Stimulated activated effector memory CD8-positive, alpha-beta T cell treated with anti-CD3 and anti-CD28 coated beads, Interleukin-12 subunit alpha, Interleukin-12 subunit beta, amount 100 ng/mL, for 72 hours (primary cell): ENCODE measurements at regions not wholly inside any gene's neighbourhood (a gene's known extent, or its start where the extent isn't known, plus 50 kb on each side); places are given as distances from the start of the nearest gene placed in this dataset.
"Not testable (repeated sequence)": the region's sequence is repeated elsewhere in the genome, so short reads cannot be mapped to it uniquely, and the experiment has no call there.

Experiments used
- ATAC-seq: fragments of 150-1000 bp; cut with Tn5 transposase; 2 replicates; pipeline ENCODE4 v1.10.0; 2021
- DNase-seq, 2 donors: peaks; one replicate each; pipeline ENCODE4 v3.0.0; 2021 to 2022; ENCODE audit warnings: low spot score in 2 of 2
- H3K27ac Mint-ChIP-seq: one replicate; pipeline ENCODE4 v1.8.0; 2022; ENCODE audit warnings: mild to moderate bottlenecking, mixed read lengths
- H3K36me3 Mint-ChIP-seq: one replicate; pipeline ENCODE4 v1.8.0; 2022; ENCODE audit warnings: mild to moderate bottlenecking, mixed read lengths
- H3K4me1 Mint-ChIP-seq: one replicate; pipeline ENCODE4 v1.8.0; 2022; ENCODE audit warnings: mixed read lengths
- H3K4me3 Mint-ChIP-seq: one replicate; pipeline ENCODE4 v1.8.0; 2022; ENCODE audit warnings: mild to moderate bottlenecking, mixed read lengths
- H3K9me3 Mint-ChIP-seq: one replicate; pipeline ENCODE4 v1.8.0; 2022; ENCODE audit warnings: mixed read lengths

DNA sequence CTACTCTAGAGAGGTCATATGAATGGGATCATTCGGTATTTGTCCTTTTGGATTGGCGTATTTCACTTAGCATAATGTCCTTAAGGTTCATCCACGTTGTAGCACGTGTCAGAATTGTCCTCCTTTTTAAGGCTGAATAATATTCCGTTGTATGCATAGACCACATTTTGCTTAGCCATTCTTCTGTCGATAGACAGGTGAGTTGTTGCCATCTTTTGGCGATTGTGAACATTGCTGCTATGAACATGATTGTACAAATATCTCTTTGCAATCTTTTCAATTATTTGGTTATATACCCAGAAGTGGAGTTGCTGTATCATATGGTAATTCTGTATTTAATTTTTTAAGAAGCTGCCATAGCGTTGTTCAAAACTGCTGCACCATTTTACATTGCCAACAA, 52.4 kb upstream of the GOLGA8J start:
- Mint-ChIP-seq H3K9me3 (no peaks in the 10 kb centered on the region), H3K27ac (no peak overlapping the region), H3K4me1 (no peaks in the 10 kb centered on the region), H3K36me3 (no peaks in the 10 kb centered on the region), H3K4me3 (no peak overlapping the region)
- no peak for ATAC-seq
- no peak for DNase-seq

DNA sequence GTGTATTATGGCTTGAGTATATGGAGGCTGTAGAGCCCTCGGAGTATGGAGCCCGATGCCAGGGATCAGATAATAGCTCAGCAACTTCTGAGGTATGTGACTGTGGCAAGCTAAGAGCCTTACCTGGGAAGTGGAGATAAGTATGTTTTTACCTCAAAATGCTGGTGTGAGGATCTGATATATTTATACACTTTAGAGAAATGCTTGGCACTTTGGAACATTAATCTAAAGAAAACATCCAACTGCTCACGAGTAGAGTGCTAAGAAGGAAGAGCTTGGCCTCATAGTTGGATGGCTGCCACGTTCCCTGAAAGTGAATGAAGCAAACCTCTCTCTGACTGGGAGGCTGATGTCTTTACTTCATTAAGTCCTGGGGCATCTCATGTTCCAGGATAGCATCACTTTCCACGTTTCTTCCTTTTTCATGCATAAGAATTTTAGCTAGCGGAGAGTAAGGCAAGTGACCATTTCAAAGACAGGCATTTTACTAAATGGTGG, 58.9 kb upstream of the GOLGA8J start:
- H3K9me3 Mint-ChIP-seq = no peaks in the 10 kb centered on the region
- no peaks in the 10 kb centered on the region for H3K36me3 Mint-ChIP-seq
- no peak for DNase-seq
- H3K4me3 Mint-ChIP-seq = no peak overlapping the region
- H3K27ac Mint-ChIP-seq = no peak overlapping the region
- ATAC-seq = no peak
- no peaks in the 10 kb centered on the region for H3K4me1 Mint-ChIP-seq

DNA sequence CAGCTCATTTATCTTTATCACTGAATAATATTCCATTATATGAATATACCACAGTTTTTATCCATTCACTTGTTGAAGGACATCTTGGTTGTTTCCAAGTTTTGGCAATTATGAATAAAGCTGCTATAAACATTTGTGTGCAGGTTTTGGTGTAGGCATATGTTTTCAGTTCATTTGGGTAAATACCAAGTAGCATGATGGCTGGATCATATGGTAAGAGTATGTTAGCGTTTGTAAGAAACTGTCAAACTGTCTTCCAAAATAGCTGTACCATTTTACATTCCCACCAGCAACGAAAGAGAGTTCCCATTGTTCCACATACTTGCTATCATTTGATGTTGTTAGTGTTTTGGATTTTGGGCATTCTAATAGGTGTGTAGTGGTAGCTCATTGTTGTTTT, 72.0 kb upstream of the GOLGA8J start:
- Mint-ChIP-seq H3K4me1 (no peaks in the 10 kb centered on the region), H3K36me3 (no peaks in the 10 kb centered on the region), H3K27ac (no peak overlapping the region), H3K9me3 (no peaks in the 10 kb centered on the region), H3K4me3 (no peak overlapping the region)
- ATAC-seq = no peak
- no peak for DNase-seq

DNA sequence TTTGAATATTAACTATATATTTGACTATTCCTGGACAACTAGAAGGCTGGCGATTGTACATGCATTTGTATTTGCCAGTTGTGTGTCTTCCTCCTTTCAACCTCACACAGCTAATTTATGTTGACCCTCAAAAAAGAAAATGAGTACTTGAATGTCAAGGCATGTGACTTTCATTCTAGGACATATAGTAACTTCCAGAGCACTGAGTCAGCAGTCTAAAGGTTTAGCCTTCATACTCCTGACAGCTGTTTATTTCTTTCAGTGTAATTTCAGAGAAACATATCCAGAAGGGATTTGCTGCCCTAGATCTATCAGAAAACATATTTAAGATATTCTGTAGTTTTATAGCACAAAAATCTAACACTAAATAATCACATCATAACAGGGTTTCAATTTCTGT, 74.6 kb upstream of the GOLGA8J start:
- ATAC-seq (no peak), DNase-seq (no peak)
- Mint-ChIP-seq H3K4me3 (no peak overlapping the region), H3K9me3 (no peaks in the 10 kb centered on the region), H3K4me1 (no peaks in the 10 kb centered on the region), H3K27ac (no peak overlapping the region), H3K36me3 (no peaks in the 10 kb centered on the region)

DNA sequence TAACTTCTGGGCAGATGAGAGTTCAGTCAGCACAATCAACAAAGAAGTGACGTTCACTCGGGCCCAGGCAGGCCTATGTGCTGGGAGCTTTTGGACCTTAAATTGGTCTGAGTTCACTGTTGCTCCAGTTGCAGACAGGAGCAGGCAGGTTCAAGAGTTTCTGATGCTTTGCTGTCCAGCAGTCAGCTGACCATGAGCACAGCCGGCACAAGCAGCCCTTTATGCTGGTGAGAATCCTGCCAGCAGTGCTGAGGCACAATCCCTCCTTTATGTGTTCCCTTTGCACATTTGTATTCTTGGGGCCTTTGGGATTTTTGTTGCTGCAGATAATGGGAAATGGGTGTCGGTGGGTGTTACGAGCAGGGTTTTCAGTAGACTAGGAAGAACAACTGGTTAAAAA, 81.2 kb upstream of the GOLGA8J start:
- H3K27ac Mint-ChIP-seq = no peak overlapping the region
- H3K4me3 Mint-ChIP-seq = no peak overlapping the region
- no peaks in the 10 kb centered on the region for H3K4me1 Mint-ChIP-seq
- peaks cover 4% of the 10 kb centered on the region for H3K9me3 Mint-ChIP-seq
- DNase-seq (no peak), ATAC-seq (no peak)
- H3K36me3 Mint-ChIP-seq = no peaks in the 10 kb centered on the region

DNA sequence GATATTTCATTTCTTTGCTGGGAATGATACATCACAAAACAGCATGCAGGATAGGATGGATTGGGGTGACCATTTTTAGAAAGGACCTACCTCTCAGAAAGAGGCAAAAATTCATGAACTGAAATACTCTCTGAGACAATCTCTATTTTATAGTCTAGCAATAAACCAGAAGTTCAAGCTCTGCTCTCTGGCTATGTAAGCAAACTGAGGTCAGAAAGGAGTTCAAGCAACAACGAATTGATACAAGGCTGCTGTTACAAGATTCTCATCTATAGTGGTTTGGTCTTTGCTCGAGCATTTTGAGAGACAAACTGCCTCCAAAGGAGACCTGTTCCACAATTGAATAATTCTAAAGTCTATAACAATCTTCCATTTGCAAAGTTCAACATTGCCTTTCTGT, 84.7 kb upstream of the GOLGA8J start:
- Mint-ChIP-seq H3K27ac (no peak overlapping the region), H3K4me3 (no peak overlapping the region), H3K4me1 (no peaks in the 10 kb centered on the region), H3K9me3 (peaks cover 4% of the 10 kb centered on the region), H3K36me3 (no peaks in the 10 kb centered on the region)
- no peak for DNase-seq
- no peak for ATAC-seq

DNA sequence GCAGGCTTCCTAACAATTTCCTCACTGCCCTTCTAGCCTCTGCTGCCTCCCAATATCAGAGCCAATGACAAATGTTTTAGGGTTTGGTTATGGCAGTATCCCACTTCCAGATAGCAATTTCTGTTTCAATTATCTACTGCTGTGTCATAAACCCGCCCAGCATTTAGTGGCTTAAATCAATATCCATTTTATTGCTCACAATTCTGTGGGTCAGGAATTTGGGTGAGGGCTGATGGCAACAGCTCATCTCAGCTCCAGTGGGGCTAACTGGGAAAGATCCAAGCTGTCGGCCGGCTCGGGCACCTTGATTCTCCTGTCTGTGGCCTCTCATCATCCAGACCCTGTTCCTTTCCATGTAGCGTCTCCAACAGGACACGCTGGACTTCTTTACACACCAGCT, 85.3 kb upstream of the GOLGA8J start:
- no peaks in the 10 kb centered on the region for H3K36me3 Mint-ChIP-seq
- no peak for ATAC-seq
- peaks cover 4% of the 10 kb centered on the region for H3K9me3 Mint-ChIP-seq
- no peak overlapping the region for H3K27ac Mint-ChIP-seq
- H3K4me1 Mint-ChIP-seq = no peaks in the 10 kb centered on the region
- H3K4me3 Mint-ChIP-seq = no peak overlapping the region
- DNase-seq = no peak

DNA sequence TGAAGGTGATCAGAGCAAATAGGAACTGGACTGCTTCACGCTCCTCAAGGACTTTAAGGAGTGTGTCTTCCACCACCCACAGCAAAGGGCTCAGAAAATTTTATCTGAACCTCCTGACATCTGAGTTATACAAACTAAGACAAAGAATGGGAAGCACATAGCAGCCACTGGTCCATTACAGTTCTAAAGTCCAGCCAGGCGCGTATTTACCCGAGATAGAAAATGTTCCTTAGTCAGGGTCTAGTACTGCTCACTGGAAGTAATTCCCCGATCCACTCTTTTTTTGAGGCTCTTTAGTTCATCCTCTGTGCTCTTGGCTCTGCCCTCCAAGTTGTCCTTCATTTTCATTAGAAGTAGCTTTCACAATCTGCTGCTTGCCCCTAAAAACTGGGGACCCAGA, 88.5 kb upstream of the GOLGA8J start:
- Mint-ChIP-seq H3K9me3 (no peaks in the 10 kb centered on the region), H3K4me1 (no peaks in the 10 kb centered on the region), H3K4me3 (no peak overlapping the region), H3K27ac (no peak overlapping the region), H3K36me3 (no peaks in the 10 kb centered on the region)
- ATAC-seq (no peak), DNase-seq (no peak)

DNA sequence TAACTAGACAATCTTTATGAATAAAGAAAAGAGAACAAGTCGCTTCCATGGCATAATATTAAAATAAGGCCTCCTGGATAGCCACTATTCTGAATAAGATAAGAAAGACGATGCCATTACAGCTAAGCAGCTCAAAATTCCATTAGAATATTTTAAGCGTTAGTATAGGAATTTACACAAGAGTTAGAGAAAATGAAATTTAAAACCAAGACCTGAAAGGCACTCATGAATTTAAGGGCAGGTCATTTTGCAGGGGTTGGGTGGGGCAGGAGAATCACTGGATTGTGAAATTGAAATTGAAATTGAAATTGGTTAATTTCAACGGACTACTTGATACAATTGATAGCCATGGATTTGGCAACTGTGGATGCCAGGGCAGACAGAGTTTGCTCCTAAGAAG, 91.8 kb upstream of the GOLGA8J start:
- no peaks in the 10 kb centered on the region for H3K4me1 Mint-ChIP-seq
- H3K36me3 Mint-ChIP-seq = no peaks in the 10 kb centered on the region
- DNase-seq (no peak), ATAC-seq (no peak)
- H3K27ac Mint-ChIP-seq = no peak overlapping the region
- H3K4me3 Mint-ChIP-seq = no peak overlapping the region
- no peaks in the 10 kb centered on the region for H3K9me3 Mint-ChIP-seq

DNA sequence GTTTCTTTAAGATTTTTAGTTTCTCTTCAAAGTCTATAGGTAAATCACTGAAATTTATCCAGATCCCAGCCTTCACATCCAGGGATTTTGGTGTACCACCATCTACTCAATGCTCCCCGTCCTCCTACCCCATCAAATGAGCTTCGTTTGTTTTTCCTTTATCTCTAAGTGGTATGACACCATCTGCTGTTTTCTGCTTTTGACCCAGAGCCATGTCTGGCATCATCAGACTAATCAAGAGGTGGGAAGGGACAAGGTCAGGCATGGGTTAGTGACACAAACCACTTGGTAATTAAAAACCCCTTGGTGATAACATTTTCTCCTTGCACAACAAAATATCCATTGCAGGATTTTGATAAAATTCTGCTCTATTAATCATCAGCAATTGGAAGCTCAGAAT, 92.7 kb upstream of the GOLGA8J start:
- ATAC-seq = no peak

DNA sequence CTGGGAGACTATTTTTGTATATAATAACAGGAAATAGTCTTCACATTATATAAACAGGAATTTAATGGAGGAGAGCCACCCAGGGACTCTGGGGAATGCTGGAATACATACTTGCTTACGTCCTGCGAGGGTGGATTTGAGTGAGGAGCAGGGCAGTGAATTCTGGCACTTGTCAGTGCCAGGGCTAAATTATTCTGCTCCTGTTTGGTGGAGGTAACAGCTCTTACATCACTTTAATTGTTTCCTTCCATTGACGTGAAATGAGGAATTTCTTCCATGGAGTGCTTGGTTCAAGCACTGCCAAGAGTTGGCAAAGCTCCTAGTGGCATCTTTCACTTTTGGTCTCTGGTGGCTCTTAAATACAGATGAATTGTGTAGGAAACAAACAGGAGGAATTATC, 94.1 kb upstream of the GOLGA8J start:
- no peaks in the 10 kb centered on the region for H3K36me3 Mint-ChIP-seq
- ATAC-seq (no peak), DNase-seq (no peak)
- H3K4me3 Mint-ChIP-seq = no peak overlapping the region
- no peaks in the 10 kb centered on the region for H3K4me1 Mint-ChIP-seq
- no peaks in the 10 kb centered on the region for H3K9me3 Mint-ChIP-seq
- H3K27ac Mint-ChIP-seq = no peak overlapping the region

More for the DNA sequence above, 92.7 kb upstream of the GOLGA8J start:
- no peak for DNase-seq
- Mint-ChIP-seq H3K27ac (no peak overlapping the region), H3K4me1 (no peaks in the 10 kb centered on the region), H3K36me3 (no peaks in the 10 kb centered on the region), H3K4me3 (no peak overlapping the region), H3K9me3 (no peaks in the 10 kb centered on the region)

DNA sequence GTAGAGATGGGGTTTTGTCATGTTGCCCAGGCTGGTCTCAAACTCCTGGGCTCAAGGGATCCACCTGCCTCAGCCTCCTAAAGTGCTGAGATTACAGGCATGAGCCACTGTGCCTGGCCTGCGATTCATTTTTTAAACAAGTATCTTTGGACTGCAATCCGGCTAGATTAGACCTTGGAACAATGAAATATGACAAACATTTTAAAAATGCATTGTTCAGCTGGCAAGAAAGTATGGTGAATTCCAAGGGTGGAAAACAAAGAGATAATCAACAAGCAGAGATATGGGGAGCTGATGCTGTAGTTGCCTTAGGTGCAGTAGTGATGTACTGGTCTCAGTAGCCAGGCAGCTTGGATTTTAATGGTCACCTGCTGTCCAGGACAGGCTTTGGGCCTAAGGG, 95.8 kb upstream of the GOLGA8J start:
- no peak for DNase-seq
- Mint-ChIP-seq H3K36me3 (no peaks in the 10 kb centered on the region), H3K27ac (no peak overlapping the region), H3K4me1 (no peaks in the 10 kb centered on the region), H3K4me3 (no peak overlapping the region), H3K9me3 (no peaks in the 10 kb centered on the region)
- ATAC-seq = no peak

DNA sequence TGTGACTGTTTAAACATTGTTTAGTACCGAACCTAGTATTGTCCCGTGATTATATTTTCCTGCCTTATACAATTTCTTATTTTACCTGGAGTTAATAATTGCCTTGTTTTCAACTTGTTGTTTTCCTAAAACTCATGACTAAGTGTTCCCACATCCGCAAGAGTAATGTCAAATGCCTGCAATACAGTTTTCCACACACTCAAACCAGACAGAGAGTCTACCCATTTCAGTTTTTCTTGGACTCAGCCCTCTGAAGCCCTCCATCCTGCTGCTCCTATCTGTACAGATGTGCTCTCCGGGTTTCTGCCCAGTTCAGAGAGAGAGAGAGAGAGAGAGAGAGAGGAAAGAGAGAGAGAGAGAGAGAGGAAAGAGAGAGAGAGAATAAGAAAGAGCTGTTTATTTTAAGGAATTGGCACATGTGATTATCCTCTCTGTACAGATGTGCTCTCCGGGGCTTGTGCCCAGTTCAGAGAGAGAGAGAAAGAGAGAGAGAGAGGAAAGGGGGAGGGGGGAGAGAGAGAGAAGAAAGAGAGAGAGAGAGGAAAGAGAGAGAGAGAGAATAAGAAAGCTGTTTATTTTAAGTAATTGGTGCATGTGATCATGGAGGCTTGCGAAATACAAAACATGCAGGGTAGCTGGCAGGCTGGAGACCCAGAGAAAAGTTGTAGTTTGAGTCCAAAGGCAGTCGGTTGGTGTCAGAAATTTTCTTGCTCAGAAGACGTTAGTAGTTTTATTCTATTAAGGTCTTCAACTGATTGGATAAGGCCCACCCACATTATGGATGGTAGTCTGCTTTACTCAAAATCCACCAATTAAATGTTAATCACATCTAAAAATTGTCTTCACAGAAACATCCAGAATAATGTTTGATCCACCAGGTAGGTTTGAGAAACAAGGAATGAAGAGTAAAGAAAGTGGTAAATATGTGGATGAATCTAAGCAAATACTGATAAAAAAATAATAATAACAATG, 104.1 kb upstream of the GOLGA8J start:
- no peak for DNase-seq
- H3K27ac Mint-ChIP-seq = no peak overlapping the region

DNA sequence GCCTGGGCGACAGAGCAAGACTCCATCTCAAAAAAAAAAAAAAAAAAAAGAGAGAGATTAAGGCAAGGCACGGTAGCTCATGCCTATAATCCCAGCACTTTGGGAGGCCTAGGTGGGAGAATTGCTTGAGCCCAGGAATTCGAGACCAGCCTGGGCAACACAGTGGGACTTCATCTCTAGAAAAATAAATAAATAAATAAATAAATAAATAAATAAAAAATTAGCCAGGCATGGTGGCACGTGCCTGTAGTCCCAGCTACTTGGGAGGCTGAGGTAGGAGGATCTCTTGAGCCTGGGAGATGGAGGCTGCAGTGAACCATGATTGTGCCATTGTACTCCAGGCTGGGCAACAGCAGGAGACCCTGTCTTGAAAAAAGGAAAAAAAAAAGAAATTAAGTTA, 108.7 kb upstream of the GOLGA8J start:
- H3K9me3 Mint-ChIP-seq = peaks cover 15% of the 10 kb centered on the region
- not testable (repeated sequence) for DNase-seq, H3K36me3 Mint-ChIP-seq, H3K4me3 Mint-ChIP-seq, H3K27ac Mint-ChIP-seq, ATAC-seq, H3K4me1 Mint-ChIP-seq

More for the DNA sequence above, 104.1 kb upstream of the GOLGA8J start:
- no peak overlapping the region for H3K4me3 Mint-ChIP-seq
- no peaks in the 10 kb centered on the region for H3K4me1 Mint-ChIP-seq
- no peaks in the 10 kb centered on the region for H3K36me3 Mint-ChIP-seq
- peaks cover 13% of the 10 kb centered on the region for H3K9me3 Mint-ChIP-seq
- no peak for ATAC-seq

DNA sequence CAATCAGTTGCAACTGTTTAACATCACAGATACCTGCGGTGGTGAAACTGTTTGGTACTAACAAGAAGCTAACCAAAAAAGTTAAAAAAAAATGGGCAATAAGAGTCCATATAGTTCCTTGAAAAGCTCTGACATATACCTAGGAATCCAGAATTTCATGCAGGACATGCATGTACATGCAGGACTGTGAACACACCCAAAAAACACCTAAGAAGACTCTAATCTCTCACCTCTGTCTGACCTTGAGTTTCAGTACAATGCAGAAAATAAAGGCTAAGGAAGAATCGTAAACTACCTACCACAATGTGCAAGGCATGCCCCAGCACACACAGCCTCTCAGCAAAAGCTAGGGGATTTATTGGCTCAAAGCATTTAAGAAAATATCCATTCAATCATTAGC, 110.7 kb upstream of the GOLGA8J start:
- Mint-ChIP-seq H3K4me1 (no peaks in the 10 kb centered on the region), H3K9me3 (peaks cover 12% of the 10 kb centered on the region), H3K4me3 (no peak overlapping the region), H3K36me3 (no peaks in the 10 kb centered on the region), H3K27ac (no peak overlapping the region)
- ATAC-seq (no peak), DNase-seq (no peak)

DNA sequence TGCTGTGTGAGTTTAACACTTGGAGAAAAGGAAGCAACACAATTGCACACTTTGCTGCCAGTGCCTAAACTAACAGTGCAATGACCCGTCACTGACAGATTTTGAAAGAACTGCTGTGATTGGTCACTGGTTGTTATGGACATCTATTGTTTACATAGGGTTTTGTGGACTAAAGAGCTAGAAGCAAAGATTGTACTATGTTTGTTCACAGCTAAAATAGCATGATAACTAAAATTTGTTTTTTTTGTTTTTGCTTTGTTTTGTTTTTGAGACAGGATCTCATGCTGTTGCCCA, 112.4 kb upstream of the GOLGA8J start:
- Mint-ChIP-seq H3K4me1 (no peaks in the 10 kb centered on the region), H3K9me3 (peaks cover 8% of the 10 kb centered on the region), H3K36me3 (no peaks in the 10 kb centered on the region), H3K27ac (no peak overlapping the region), H3K4me3 (no peak overlapping the region)
- no peak for DNase-seq
- no peak for ATAC-seq
